Erythroblast (primary cell): ENCODE measurements at regions not wholly inside any gene's neighbourhood (a gene's known extent, or its start where the extent isn't known, plus 50 kb on each side); places are given as distances from the start of the nearest gene placed in this dataset.

Source experiments
- GATA1 ChIP-seq: IDR thresholded peaks from 2 replicates; pipeline ENCODE4 v1.6.1; 2011; ENCODE audit warnings: low read depth, mild to moderate bottlenecking, control low read depth, low read length, moderate library complexity
- POLR2A ChIP-seq: IDR thresholded peaks from 2 replicates; pipeline ENCODE4 v1.6.1; 2011; ENCODE audit warnings: mild to moderate bottlenecking, low read length

DNA sequence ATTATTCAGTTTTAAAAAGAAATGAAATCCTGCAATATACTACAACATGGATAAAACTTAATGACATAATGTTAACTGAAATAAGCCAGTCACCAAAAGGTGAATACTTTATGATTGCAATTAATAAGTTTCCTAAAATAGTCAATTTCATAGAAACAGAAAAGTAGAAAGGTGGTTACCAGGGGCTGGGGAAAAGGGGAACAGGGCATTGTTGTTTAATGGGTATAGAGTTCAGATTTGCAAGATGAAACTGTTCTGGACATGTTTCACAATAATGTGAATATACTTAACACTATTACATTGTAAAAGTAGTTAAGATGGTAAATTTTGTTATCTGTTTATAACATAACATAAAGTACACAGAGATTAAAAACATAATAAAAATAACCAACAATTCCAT, 550.9 kb downstream of the CCER1 start:
- TF ChIP-seq POLR2A (no peak), GATA1 (no peak)
